Fibroblast of villous mesenchyme (primary cell): ENCODE measurements at regions not wholly inside any gene's neighbourhood (a gene's known extent, or its start where the extent isn't known, plus 50 kb on each side); places are given as distances from the start of the nearest gene placed in this dataset.
"Not testable (repeated sequence)": the region's sequence is repeated elsewhere in the genome, so short reads cannot be mapped to it uniquely, and the experiment has no call there.

Experiments used
- DNase-seq: peaks from one replicate; pipeline ENCODE4 v3.0.0-alpha.2; 2010; ENCODE audit warnings: low read depth
- H3K4me3 ChIP-seq: 2 replicates; pipeline ENCODE4 v1.5.1; 2011; ENCODE audit warnings: low read depth, mild to moderate bottlenecking, low read length
- CTCF ChIP-seq: IDR thresholded peaks from 2 replicates; pipeline ENCODE4 v1.5.1; 2012; ENCODE audit warnings: low read depth, mild to moderate bottlenecking, low read length; ENCODE audit not compliant: insufficient read depth

DNA sequence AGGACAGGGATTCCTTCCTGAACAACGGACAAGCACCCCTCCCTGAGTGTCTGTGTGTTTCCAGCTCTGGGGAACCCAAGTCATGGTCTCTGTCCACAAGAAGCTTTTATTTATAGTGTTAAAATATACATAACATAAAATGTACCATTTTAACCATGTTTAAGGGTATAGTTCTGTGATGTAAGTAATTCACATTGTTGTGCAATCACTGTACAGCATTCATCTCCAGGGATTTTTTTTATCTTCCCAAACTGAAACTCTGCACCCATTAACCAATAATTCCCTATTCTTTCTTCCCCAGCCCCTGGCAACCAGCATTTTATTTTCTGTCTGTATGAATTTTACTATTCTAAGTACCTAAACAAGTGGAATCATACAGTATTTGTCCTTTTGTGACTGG is 84.2 kb downstream of the FOXF2 start:
- no peak for DNase-seq
- TF ChIP-seq CTCF: no peak

GRCh38 chr6:1474205-1474604 is 84.8 kb downstream of the FOXF2 start:
- DNase-seq: no peak
- H3K4me3 ChIP-seq: no peak overlapping the region
- TF ChIP-seq CTCF: no peak

More for the DNA sequence above, 84.2 kb downstream of the FOXF2 start:
- no peak overlapping the region for H3K4me3 ChIP-seq

- H3K4me3 ChIP-seq: no peak overlapping the region
Observed at GRCh38 chr6:1475174-1475573, 85.8 kb downstream of the FOXF2 start.

DNA sequence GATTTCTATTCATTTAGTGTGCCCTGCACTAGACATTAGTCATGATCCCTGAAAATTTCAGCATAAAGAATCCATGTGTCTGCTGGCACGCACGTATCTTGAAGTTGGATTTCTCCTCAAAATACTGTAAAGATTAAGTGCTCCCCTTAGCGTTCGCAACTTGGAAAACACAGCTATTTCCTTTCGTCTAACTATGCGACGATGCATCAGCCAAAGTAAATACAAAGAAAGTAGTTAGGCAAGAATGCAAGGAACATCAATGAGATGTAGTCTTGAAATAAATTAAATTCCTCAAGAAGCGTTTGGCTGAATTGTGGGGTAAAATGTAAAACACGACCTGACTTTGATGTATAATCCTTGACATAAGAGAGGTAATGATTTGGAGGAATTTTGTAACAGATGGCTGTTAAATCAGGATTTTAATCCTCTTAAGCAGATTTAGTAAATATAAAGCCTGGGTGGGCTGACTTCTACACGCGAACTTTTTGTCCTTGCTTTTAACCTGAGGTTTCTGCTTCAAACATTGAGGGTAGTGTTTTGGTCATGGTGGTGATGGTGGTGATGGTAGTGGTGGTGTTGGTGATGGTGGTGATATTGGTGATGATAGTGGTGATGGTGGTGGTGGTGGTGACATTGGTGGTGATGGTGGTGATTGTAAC is 88.2 kb downstream of the FOXF2 start:
- DNase-seq: peak; percentile 14
- TF ChIP-seq CTCF: no peak
- no peak overlapping the region for H3K4me3 ChIP-seq

More at GRCh38 chr6:1475174-1475573, 85.8 kb downstream of the FOXF2 start:
- DNase-seq: no peak
- TF ChIP-seq CTCF: no peak

DNA sequence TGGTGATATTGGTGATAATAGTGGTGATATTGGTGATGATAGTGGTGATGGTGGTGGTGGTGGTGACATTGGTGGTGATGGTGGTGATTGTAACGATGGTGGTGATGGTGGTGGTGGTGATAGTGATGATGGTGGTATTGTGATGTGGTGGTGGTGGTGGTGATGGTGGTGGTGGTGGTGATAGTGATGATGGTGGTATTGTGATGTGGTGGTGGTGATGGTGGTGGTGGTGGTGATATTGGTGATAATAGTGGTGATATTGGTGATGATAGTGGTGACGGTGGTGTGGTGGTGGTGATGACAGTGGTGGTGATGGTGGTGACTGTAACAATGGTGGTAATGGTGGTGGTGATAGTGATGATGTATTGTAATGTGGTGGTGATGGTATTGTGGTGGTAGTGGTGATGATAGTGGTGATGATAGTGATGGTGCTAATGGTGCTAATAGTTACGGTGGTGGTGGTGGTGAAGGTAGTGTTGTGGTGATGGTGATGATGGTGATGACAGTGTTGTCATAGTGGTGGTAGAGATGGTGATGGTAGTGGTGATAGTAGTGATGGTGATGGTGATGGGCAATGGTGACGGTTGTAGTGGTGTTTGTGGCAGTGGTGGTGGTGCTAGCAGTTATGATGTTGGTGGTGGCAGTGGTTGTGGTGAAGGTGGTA is 88.9 kb downstream of the FOXF2 start:
- not testable (repeated sequence) for DNase-seq, H3K4me3 ChIP-seq

DNA sequence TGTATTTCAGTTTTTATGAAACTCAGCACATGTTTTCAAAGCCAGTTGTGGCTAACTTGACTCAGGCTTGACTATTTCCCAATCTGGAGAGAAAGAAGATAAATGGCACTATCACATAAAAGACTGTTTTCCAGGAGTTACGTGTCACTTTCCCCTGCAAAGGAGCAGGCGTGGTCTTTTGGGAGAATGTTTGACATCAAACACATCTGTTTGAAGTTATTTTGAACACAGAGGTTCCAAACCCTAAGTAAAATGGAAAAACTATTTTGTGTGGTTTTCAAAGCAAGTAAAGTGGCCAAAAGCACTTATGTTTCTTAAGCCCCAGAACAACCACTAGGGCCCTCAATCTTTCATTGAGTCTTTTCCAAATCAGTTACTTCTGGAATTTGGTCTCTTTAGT is 89.7 kb downstream of the FOXF2 start:
- peak; percentile 12 for TF ChIP-seq CTCF
- DNase-seq: peak; percentile 73
- H3K4me3 ChIP-seq: no peak overlapping the region

- H3K4me3 ChIP-seq: no peak overlapping the region
Observed at GRCh38 chr6:1479601-1480221, 90.3 kb downstream of the FOXF2 start.

More at GRCh38 chr6:1479601-1480221, 90.3 kb downstream of the FOXF2 start:
- no peak for DNase-seq
- TF ChIP-seq CTCF: no peak
